Cerebellar cortex (tissue), 1 donor: ENCODE measurements at regions not wholly inside any gene's neighbourhood (a gene's known extent, or its start where the extent isn't known, plus 50 kb on each side); places are given as distances from the start of the nearest gene placed in this dataset.
A peak's percentile ranks its signal among the peaks of the same experiment; 100 is the strongest.

ENCODE experiments used
- DNase-seq: peaks from one replicate; pipeline ENCODE4 v3.0.0-alpha.2; 2015; ENCODE audit warnings: low spot score

DNA sequence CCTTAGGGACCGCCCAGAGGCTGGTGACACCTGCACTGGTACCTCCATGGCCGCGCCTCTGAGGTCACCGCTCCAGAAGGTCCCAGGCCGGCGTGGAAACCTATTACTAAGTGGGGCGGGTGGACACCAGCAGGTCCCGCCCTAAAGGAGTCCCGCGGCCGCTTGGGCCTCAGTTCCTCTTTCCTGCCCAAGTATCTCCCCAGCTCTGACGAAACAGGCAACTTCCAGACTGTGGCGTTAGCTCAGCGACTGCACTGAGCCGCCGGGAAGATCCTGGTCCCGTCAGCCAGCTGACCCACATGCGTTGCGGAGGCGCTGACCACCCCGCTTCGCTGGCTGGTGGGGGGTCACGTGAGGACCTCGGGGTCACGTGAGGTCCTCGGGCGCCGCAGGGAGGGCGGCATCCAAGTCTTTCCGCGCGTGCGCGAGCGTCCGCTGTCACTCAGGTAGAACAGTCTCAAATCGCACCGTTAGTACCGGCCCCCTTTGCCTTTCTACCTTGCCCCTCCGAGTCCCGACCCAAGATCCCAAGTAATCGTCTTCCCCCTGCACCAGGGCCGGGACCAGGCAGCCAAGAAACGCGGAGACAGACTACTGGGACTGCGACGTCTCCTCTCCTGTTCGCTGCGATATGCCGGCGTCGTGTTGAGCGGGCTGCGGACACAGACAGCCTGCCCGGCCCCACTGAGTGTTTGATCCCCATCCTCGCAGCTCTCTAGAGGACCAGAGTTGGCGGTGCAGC is 53.7 kb upstream of the KDM4C start:
- peak; percentile 83 for DNase-seq

GRCh38 chr9:6702707-6703106 is 55.1 kb upstream of the KDM4C start:
- no peak for DNase-seq

DNA sequence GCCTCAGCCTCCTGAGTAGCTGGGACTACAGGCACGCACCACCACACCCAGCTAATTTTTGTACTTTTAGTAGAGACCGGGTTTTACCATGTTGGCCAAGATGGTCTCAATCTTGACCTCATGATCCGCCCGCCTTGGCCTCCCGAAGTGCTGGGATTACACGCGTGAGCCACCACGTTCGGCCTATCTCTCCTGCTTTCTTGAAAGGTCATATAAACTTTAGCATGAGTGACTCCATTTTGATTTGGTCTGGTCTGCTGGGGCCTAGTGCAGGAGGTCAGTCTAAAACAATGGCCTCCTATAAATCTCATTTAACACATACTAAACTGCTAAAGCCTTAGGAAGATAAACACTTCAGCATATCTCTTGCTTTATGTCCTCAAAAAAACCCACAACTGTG is 50.6 kb upstream of the GLDC start:
- no peak for DNase-seq

DNA sequence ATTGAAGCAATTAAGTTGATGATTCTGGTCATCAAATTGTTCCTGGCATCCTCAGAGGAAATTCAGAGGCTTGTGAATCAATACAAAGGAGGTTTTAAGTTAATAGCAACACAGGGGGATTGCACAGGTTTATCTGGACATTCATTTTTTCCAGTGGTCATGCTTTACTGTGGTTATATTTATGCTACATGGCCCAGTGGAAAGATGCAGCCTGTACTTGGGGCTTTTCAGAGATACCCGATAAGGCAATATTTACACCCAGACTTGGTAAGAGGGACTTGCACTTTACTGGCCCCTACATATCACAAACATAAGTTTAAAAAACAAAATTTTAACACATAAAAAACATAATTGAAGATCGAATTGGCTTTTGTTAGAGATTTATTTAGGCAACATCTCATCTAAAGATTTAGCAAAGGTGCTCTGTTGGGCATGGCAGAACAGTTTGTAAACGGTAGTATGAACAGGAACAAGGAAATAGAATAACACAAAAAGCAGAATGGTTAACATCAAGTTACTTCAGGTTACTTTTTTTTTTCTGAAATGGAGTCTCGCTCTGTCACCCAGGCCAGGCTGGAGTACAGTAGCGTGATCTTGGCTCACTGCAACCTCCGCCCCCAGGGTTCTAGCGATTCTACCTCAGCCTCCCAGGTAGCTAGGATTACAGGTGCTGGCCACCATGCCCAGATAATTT is 49.7 kb upstream of the GLDC start:
- no peak for DNase-seq
